ENCODE measurements at regions not wholly inside any gene's neighbourhood (a gene's known extent, or its start where the extent isn't known, plus 50 kb on each side); places are given as distances from the start of the nearest gene placed in this dataset.
A peak's percentile ranks its signal among the peaks of the same experiment; 100 is the strongest.

- no peak for TF ChIP-seq CTCF (IDR thresholded peaks at IDR 0.05; ENCODE audit: low read depth, low read length)
- in situ Hi-C loops (cut with HindIII; ENCODE audit: low sequenced_read_pairs): no loop called here
- DNase-seq (ENCODE audit: low read depth, low spot score): no peak
- H3K4me3 ChIP-seq (ENCODE audit: low read depth, low read length): no peak overlapping the region
Measured at GRCh38 chr13:89294115-89294867, 1623.1 kb downstream of the SLITRK5 start.

- no peak overlapping the region for H3K4me3 ChIP-seq (ENCODE audit: low read depth, low read length)
- DNase-seq (ENCODE audit: low read depth, low spot score): no peak
- in situ Hi-C loops (cut with HindIII; ENCODE audit: low sequenced_read_pairs): no loop called here
- TF ChIP-seq CTCF (IDR thresholded peaks at IDR 0.05; ENCODE audit: low read depth, low read length): no peak
Measured at GRCh38 chr13:89307278-89307677, 1636.1 kb downstream of the SLITRK5 start.

GRCh38 chr13:89310943-89311672, 1639.9 kb downstream of the SLITRK5 start:
- TF ChIP-seq CTCF (IDR thresholded peaks at IDR 0.05; ENCODE audit: low read depth, low read length): no peak
- in situ Hi-C loops (cut with HindIII; ENCODE audit: low sequenced_read_pairs): no loop called here
- DNase-seq (ENCODE audit: low read depth, low spot score): no peak
- no peak overlapping the region for H3K4me3 ChIP-seq (ENCODE audit: low read depth, low read length)

- DNase-seq (ENCODE audit: low read depth, low spot score): peak; percentile 2
- no peak for TF ChIP-seq CTCF (IDR thresholded peaks at IDR 0.05; ENCODE audit: low read depth, low read length)
- in situ Hi-C loops (cut with HindIII; ENCODE audit: low sequenced_read_pairs): no loop called here
- H3K4me3 ChIP-seq (ENCODE audit: low read depth, low read length): no peak overlapping the region
Measured at GRCh38 chr13:89315287-89315686, 1644.1 kb downstream of the SLITRK5 start.

GRCh38 chr13:89322466-89322865, 1651.3 kb downstream of the SLITRK5 start:
- in situ Hi-C loops (cut with HindIII; ENCODE audit: low sequenced_read_pairs): no loop called here
- no peak for DNase-seq (ENCODE audit: low read depth, low spot score)
- H3K4me3 ChIP-seq (ENCODE audit: low read depth, low read length): no peak overlapping the region
- TF ChIP-seq CTCF (IDR thresholded peaks at IDR 0.05; ENCODE audit: low read depth, low read length): no peak

- DNase-seq (ENCODE audit: low read depth, low spot score): no peak
- H3K4me3 ChIP-seq (ENCODE audit: low read depth, low read length): no peak overlapping the region
- TF ChIP-seq CTCF (IDR thresholded peaks at IDR 0.05; ENCODE audit: low read depth, low read length): no peak
- in situ Hi-C loops (cut with HindIII; ENCODE audit: low sequenced_read_pairs): no loop called here
Measured at GRCh38 chr13:89324582-89324981, 1653.4 kb downstream of the SLITRK5 start.

All from astrocyte of the spinal cord (primary cell).